ENCODE measurements at regions not wholly inside any gene's neighbourhood (a gene's known extent, or its start where the extent isn't known, plus 50 kb on each side); places are given as distances from the start of the nearest gene placed in this dataset.

DNA sequence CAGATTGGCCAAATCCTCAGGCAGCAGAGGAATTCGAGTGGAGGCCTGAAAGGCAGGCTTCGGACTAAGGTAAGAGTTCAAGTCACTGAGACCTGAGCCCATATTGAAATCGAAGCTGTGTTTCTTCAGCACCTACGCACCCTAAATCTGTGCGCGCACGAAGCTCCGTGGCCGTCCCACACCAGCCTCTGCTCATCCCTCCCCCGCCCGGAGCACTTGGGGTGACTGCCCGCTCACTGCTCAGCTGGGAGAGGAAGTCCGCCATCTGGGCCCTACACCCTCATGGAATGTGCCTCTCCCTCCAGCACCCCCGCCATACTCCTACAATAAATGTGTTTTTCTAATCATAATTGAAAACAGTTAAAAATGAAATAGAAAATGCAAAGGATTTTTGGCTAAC lies 734.5 kb downstream of the GALR1 start:
- TF ChIP-seq, protein P1, sequence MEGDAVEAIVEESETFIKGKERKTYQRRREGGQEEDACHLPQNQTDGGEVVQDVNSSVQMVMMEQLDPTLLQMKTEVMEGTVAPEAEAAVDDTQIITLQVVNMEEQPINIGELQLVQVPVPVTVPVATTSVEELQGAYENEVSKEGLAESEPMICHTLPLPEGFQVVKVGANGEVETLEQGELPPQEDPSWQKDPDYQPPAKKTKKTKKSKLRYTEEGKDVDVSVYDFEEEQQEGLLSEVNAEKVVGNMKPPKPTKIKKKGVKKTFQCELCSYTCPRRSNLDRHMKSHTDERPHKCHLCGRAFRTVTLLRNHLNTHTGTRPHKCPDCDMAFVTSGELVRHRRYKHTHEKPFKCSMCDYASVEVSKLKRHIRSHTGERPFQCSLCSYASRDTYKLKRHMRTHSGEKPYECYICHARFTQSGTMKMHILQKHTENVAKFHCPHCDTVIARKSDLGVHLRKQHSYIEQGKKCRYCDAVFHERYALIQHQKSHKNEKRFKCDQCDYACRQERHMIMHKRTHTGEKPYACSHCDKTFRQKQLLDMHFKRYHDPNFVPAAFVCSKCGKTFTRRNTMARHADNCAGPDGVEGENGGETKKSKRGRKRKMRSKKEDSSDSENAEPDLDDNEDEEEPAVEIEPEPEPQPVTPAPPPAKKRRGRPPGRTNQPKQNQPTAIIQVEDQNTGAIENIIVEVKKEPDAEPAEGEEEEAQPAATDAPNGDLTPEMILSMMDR (IDR thresholded peaks at IDR 0.05), result no peak
- TF ChIP-seq POLR2A (IDR thresholded peaks at IDR 0.05), result no peak

Measured in sigmoid colon (tissue), 3 donors.